HG03432 (cell line): ENCODE measurements at regions not wholly inside any gene's neighbourhood (a gene's known extent, or its start where the extent isn't known, plus 50 kb on each side); places are given as distances from the start of the nearest gene placed in this dataset.

Source experiments
- ATAC-seq: cut with Tn5 transposase; IDR thresholded peaks from one replicate; pipeline ENCODE4 v1.9.1; 2021; ENCODE audit warnings: mild to moderate bottlenecking, moderate library complexity; ENCODE audit not compliant: unreplicated experiment

DNA sequence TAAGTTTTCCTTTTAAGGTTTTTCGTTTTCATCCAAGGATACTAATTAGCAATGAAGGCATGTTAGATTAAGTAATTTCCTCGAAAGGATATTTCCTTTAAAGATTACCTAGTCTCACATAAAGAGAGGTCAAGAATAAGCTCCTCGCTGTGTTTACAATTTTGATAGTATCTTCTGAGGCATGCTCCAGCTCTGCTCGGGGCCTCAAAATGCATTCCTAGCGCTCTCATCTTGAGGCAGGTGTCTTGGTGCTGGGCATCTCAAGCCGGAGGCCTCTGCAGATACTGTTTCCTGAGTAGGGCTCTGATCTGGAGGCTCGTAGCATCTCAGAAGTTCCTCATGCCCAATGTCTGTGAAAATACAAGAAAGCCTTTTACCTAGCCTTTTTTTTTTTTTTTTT lies 128.6 kb upstream of the SNX19 start:
- ATAC-seq: no peak

GRCh38 chr11:131052367-131052766 lies 136.1 kb upstream of the SNX19 start:
- ATAC-seq: no peak

DNA sequence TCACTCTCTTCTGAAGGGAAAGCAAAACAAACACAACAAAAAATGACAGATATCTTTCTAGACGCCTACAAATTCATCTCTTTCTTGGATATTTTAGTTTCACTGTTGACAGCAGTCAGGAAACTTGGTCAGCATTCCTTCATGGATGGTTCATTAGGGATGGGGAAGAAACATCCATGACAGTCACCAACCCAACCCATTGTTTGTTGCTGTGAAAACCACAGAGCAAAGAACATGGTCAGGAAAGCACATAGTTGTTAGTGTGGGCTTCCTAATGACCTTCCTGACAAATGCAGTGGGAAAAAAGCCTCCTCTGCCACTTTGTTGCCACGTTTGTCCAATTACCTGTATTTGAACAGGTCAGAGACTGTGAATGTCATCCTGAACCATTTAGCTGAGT lies 139.8 kb upstream of the SNX19 start:
- no peak for ATAC-seq

DNA sequence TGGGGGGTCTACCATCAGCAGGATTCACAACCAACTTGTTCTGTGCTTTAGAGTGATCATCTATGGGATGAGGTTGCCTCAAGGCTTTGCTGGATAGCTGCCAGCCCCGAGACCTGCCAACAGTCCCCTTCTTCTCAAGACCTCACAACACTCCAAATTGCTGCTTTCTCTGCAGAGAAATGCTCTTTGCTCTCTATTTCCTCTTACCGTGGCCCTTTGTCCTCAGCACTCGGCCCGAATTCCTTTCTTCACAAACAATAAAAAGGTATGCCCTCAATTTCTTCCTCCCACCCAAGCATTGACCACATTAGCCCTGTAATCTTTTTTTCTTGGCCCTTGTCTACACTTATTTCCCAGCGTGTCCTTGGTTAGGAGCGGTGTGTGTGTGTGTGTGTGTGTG lies 147.4 kb upstream of the SNX19 start:
- no peak for ATAC-seq

- peak; percentile 86 for ATAC-seq
These were observed 148.2 kb upstream of the SNX19 start for GRCh38 chr11:131064373-131064991.

DNA sequence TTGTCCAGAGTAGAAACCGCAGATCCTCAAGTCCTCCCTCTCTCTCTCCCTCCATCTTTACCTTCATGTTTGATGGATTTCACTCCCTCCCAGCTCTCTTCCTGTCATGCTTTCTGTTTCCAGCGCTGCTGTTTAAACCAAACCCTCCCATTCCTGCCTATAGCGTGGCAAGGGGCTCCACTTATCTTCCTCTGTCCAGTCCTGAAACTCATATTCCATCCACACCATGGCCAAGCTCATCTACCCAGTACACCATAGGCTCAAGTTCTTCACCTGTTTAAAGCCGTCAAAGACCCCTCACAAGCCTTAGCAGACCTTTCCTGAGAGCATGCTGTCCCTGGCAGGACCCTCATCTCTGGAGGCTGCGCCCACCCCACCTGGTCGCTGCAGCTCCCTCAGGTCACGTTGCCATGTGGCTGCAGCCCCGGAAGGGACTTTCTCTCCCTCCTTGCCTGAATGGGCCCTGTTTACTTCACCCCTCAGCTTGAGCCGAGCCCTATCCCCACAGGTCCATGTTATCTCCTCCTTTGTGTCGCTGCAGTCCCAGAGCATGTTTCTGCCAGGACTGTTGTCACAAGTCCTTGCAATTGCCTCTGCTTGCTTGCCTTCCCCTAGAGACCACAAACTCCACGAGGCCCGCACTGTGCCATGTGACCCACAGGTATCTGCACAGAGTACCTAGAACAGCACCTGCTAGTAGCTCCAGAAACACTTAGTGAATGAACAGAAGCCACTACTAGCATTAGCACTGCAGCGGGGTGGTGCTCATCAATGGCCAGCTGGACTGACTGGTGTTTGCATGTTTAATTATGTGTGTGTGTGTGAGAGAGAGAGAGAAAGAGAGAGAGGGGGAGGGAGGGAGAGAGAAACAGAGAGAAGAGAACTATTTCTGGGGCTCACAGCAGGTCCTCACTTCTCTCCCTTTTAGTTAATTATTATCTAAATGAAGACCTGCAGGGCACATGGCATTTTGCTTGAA lies 149.4 kb upstream of the SNX19 start:
- ATAC-seq: no peak

GRCh38 chr11:131066551-131066950 lies 150.3 kb upstream of the SNX19 start:
- ATAC-seq: no peak

DNA sequence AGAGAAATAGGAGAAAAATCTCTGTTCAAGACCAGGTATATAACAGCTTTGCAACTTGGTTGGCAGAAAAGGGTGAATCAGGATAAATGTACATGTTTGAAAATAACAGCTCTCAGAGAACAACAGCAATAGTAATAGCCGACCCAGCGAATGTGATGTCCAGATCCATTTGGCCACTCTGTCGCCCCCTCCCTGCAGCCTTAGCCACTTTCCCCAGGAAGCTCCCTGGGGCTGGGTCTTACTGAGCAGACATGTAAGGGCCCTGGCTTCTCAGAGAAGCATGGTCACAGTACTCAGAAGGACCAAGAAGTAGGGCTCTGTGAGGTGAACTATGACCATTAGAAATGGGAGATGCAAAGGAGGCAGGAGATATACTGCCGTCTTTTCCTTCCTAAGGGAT lies 154.1 kb upstream of the SNX19 start:
- no peak for ATAC-seq

DNA sequence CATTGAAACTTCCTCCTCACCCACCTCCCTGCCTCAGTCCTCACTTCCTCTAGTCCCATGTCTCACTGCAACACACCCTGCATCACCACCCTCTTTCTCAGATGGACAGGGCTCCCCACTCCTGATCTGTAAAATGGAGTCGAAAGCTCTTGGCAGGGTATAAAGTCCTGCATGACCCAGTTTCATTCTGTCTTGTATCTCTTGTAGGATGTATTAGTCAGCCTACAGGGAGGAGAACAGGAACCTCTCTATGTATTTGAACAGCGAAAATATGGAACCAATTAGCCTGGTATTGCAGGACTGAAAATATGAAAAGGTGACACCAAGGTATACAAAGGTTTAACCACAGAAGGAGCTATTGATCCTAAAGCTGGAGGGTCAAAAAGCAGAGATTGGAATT lies 156.9 kb upstream of the SNX19 start:
- ATAC-seq: no peak

GRCh38 chr11:131074573-131074972 lies 158.3 kb upstream of the SNX19 start:
- no peak for ATAC-seq

GRCh38 chr11:131077340-131077739 lies 161.1 kb upstream of the SNX19 start:
- ATAC-seq: no peak

- no peak for ATAC-seq
These were observed 162.8 kb upstream of the SNX19 start for GRCh38 chr11:131079036-131079435.

DNA sequence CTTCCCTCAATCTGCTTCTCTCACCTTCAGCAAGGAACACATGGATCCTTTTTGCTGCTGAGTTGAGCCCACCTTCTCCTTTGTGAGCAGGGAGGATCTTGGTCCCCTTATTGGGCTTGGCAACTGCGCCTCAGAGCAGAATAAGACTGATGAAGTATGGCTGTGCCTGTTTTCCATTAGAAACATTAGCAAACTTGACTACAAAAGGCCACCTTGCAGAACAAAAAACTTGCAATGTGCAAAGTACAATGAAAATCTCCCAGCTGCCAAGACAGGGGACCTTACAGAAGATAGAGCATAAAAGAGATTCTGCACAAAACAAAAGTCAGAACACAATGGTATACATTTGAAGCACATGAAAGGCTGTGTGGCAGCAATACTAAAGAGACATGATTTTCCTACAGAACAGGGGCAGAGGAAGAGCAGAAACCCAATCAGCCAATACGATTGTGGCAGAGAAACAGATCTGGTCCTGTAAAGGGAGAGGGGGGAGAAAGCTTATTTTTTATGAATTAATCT lies 173.5 kb upstream of the SNX19 start:
- no peak for ATAC-seq

GRCh38 chr11:131092469-131092868 lies 176.2 kb upstream of the SNX19 start:
- no peak for ATAC-seq

DNA sequence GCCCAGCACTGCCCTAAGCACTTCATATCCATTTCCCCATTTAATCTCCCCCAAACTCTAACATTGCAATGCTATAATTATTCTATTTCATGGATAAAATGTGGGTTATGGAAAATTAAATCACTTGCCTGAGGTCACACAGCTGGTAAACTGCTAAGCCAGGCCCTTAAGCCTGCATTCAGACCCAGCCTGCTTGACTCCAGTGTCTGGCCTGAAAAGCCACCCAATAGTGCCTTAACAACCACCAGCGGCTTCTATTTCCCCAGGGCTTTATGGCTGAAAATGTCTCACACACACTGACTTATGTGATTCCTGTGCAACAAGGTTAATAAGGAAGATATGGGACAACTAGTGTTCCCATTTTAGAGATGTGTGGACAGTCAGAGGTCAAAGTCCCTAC lies 178.5 kb upstream of the SNX19 start:
- ATAC-seq: no peak

GRCh38 chr11:131095511-131096185 lies 179.4 kb upstream of the SNX19 start:
- no peak for ATAC-seq

- ATAC-seq: no peak
These were observed 182.7 kb upstream of the SNX19 start for GRCh38 chr11:131099013-131099412.

GRCh38 chr11:131099746-131100145 lies 183.5 kb upstream of the SNX19 start:
- no peak for ATAC-seq

DNA sequence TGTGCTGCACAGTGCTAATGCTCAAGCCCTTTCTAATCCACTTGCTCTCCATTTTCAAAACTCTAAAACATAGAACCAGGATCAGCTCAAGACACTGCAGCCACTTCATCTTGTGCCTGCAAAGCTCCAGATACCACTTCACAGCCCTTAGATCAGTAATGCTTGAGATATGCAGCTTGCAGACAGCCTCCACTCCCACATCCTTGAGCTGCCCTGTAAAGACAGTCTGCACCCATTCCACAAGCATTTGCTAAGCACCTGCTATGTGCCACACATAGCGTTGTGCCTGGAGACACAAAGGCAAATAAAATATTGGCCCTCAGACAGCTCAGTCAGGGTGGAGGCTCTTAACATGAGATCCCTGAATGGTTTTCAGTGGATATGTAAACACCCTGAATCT lies 192.5 kb upstream of the SNX19 start:
- ATAC-seq: no peak

DNA sequence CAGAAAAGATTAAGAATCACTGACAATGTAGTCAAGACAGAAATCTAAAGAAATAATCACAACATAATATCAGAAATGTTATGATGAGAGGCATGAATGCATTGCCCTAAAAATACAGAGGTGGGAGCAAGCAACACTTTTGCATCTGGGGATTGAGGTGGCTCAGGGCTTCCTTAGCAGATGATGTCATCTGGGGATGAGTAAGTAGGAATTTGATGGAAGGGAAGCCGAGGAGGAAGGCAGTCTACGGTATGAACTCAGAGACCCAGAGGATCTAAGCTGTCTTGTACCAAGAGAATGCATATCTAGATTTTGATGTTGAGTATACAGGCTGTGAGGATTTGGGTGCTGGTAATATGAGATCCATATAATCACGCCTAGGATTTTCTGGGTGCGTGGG lies 193.0 kb upstream of the SNX19 start:
- no peak for ATAC-seq

- ATAC-seq: no peak
These were observed 193.5 kb upstream of the SNX19 start for GRCh38 chr11:131109790-131110189.

DNA sequence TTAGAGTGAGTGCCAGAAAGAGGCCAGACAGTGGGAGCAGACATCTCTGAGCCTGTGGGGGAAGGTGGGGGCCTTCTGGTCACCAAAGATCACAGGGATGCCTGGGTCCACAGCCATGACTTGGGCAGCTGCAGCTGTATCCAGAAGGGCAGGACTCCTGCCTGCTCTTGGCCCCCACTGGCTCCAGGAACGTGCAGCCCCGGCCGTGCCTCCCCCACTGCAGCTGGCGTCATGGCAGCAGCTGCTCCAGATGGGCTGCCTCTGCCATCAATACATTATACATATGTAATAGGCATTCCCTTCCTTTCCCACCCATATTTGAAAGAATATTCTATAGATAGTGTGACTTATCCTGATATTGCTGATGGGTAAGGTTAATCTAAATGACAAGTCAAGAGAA lies 195.5 kb upstream of the SNX19 start:
- ATAC-seq: no peak
